IMR-90 (cell line): ENCODE measurements at regions not wholly inside any gene's neighbourhood (a gene's known extent, or its start where the extent isn't known, plus 50 kb on each side); places are given as distances from the start of the nearest gene placed in this dataset.

Experiments
- ATAC-seq: fragments of 200-7000 bp; cut with Tn5 transposase; 2 replicates; pipeline ENCODE4 v1.9.1; 2020; ENCODE audit warnings: low read depth, mild to moderate bottlenecking, moderate library complexity
- BruUV-seq: library from RNA; stranded (reverse); fragments of 400-500 nt; replicated peaks from 2 replicates; lab custom pipeline; 2021; lab: Mats Ljungman, UMichigan
- CTCF ChIA-PET: fragments of 300-600 bp; formaldehyde crosslinking; extraction: SDS; loops from one replicate; lab custom pipeline; 2021; ENCODE audit warnings: antibody characterized with exemption; lab: Yijun Ruan, JAX
- POLR2A ChIA-PET: fragments of 300-600 bp; sonication (Branson Sonifier 250); formaldehyde crosslinking; loops from one replicate; lab custom pipeline; 2022; ENCODE audit warnings: antibody characterized with exemption; ENCODE audit not compliant: unreplicated experiment; lab: Charles Lee
- DNase-seq: peaks from one replicate; pipeline ENCODE4 v3.0.0; 2013
- H2AFZ ChIP-seq: replicated peaks from 2 replicates; pipeline ENCODE3; 2013; ENCODE audit warnings: low read length, mild to moderate bottlenecking; ENCODE audit not compliant: poor library complexity
- H2AK5ac ChIP-seq: 2 replicates; pipeline ENCODE4 v1.6.1; 2013; ENCODE audit warnings: low read depth, low read length, inconsistent platforms
- H2AK9ac ChIP-seq: replicated peaks from 2 replicates; pipeline ENCODE3; 2013; ENCODE audit warnings: mild to moderate bottlenecking, low read depth, low read length, moderate library complexity; ENCODE audit not compliant: poor library complexity
- H2BK120ac ChIP-seq: 2 replicates; pipeline ENCODE4 v1.6.1; 2013; ENCODE audit warnings: low read depth, low read length, inconsistent platforms
- H2BK15ac ChIP-seq: 3 replicates; pipeline ENCODE4 v1.6.1; 2013; ENCODE audit warnings: low read depth, low read length, inconsistent platforms
- H2BK20ac ChIP-seq: 2 replicates; pipeline ENCODE4 v1.6.1; 2013; ENCODE audit warnings: low read depth, mild to moderate bottlenecking, inconsistent platforms, low read length, moderate library complexity
- H2BK5ac ChIP-seq: 2 replicates; pipeline ENCODE4 v1.6.1; 2013; ENCODE audit warnings: mild to moderate bottlenecking, low read depth, low read length, inconsistent platforms; ENCODE audit not compliant: poor library complexity, severe bottlenecking
- H3K14ac ChIP-seq: replicated peaks from 2 replicates; pipeline ENCODE4 v1.6.1; 2013; ENCODE audit warnings: low read depth, low read length, inconsistent platforms
- H3K18ac ChIP-seq: 2 replicates; pipeline ENCODE4 v1.6.1; 2013; ENCODE audit warnings: low read depth, low read length, control low read depth
- H3K23ac ChIP-seq: 2 replicates; pipeline ENCODE4 v1.6.1; 2013; ENCODE audit warnings: low read depth, low read length, inconsistent platforms
- H3K27ac ChIP-seq: 2 replicates; pipeline ENCODE4 v1.5.1; 2013; ENCODE audit warnings: mild to moderate bottlenecking, control low read depth, low read length; ENCODE audit not compliant: insufficient read depth
- H3K27me3 ChIP-seq: 2 replicates; pipeline ENCODE4 v1.6.1; 2013; ENCODE audit warnings: low read length; ENCODE audit not compliant: control insufficient read depth, insufficient read depth
- H3K36me3 ChIP-seq: 2 replicates; pipeline ENCODE4 v1.6.1; 2013; ENCODE audit warnings: low read length, mixed read lengths; ENCODE audit not compliant: control insufficient read depth, insufficient read depth
- H3K4ac ChIP-seq: 2 replicates; pipeline ENCODE4 v1.6.1; 2013; ENCODE audit warnings: low read depth, low read length, inconsistent platforms
- H3K4me1 ChIP-seq: 2 replicates; pipeline ENCODE4 v1.6.1; 2013; ENCODE audit warnings: low read length, mixed read lengths; ENCODE audit not compliant: control insufficient read depth, insufficient read depth
- H3K4me2 ChIP-seq: 2 replicates; pipeline ENCODE4 v1.6.1; 2013; ENCODE audit warnings: low read depth, mild to moderate bottlenecking, control low read depth, low read length, moderate library complexity
- H3K4me3 ChIP-seq: 2 replicates; pipeline ENCODE4 v1.5.1; 2013; ENCODE audit warnings: low read depth, mild to moderate bottlenecking, control low read depth, low read length, moderate library complexity; ENCODE audit not compliant: insufficient read depth
- H3K56ac ChIP-seq: 2 replicates; pipeline ENCODE4 v1.6.1; 2013; ENCODE audit warnings: low read length, inconsistent platforms; ENCODE audit not compliant: insufficient read depth; ENCODE audit errors: extremely low read depth
- H3K79me1 ChIP-seq, 2 experiments: 2 replicates each; pipeline ENCODE4 v1.6.1; 2013; ENCODE audit warnings: low read length in 2 of 2, inconsistent platforms in 1 of 2, low read depth in 1 of 2
- H3K9ac ChIP-seq: 2 replicates; pipeline ENCODE4 v1.6.1; 2013; ENCODE audit warnings: low read depth, low read length, control low read depth
- H3K9me1 ChIP-seq: 2 replicates; pipeline ENCODE4 v1.6.1; 2013; ENCODE audit warnings: low read length, inconsistent platforms; ENCODE audit not compliant: insufficient read depth
- H3K9me3 ChIP-seq: 2 replicates; pipeline ENCODE4 v1.6.1; 2013; ENCODE audit warnings: low read length; ENCODE audit not compliant: control insufficient read depth, insufficient read depth
- H4K20me1 ChIP-seq: 2 replicates; pipeline ENCODE4 v1.6.1; 2013; ENCODE audit warnings: low read length, inconsistent platforms; ENCODE audit not compliant: insufficient read depth
- H4K5ac ChIP-seq: 2 replicates; pipeline ENCODE4 v1.6.1; 2013; ENCODE audit warnings: mild to moderate bottlenecking, low read depth, low read length, control low read depth
- H4K8ac ChIP-seq, 2 experiments: 2 replicates each; pipeline ENCODE4 v1.6.1; 2013; ENCODE audit warnings: low read depth in 2 of 2, low read length in 2 of 2, control low read depth in 1 of 2, inconsistent platforms in 1 of 2
- H4K91ac ChIP-seq: 2 replicates; pipeline ENCODE4 v1.6.1; 2013; ENCODE audit warnings: low read depth, low read length, inconsistent platforms; ENCODE audit not compliant: insufficient read depth
- BHLHE40 ChIP-seq: fragments of 150-350 bp; IDR thresholded peaks from 2 replicates; pipeline ENCODE4 v1.6.1; 2016; ENCODE audit warnings: mild to moderate bottlenecking, low read depth, low read length
- CTCF ChIP-seq: conservative IDR thresholded peaks from 2 replicates; pipeline ENCODE4 v1.5.1; 2012; ENCODE audit warnings: mild to moderate bottlenecking, low read depth, low read length, improper control_type of control experiment
- FOS ChIP-seq: fragments of 150-350 bp; IDR thresholded peaks from 2 replicates; pipeline ENCODE4 v1.6.1; 2016; ENCODE audit warnings: low read depth, low read length
- MAFK ChIP-seq: IDR thresholded peaks from 2 replicates; pipeline ENCODE4 v1.6.1; 2012; ENCODE audit warnings: low read depth, low read length, improper control_type of control experiment
- MXI1 ChIP-seq: IDR thresholded peaks from 2 replicates; pipeline ENCODE4 v1.6.1; 2012; ENCODE audit warnings: low read depth, mild to moderate bottlenecking, low read length, moderate library complexity, borderline replicate concordance
- POLR2A ChIP-seq: IDR thresholded peaks from 2 replicates; pipeline ENCODE4 v1.6.1; 2012; ENCODE audit warnings: mild to moderate bottlenecking, low read depth, low read length
- RCOR1 ChIP-seq: IDR thresholded peaks from 2 replicates; pipeline ENCODE4 v1.6.1; 2012; ENCODE audit warnings: mild to moderate bottlenecking, low read length, improper control_type of control experiment; ENCODE audit not compliant: insufficient replicate concordance
- SMC3 ChIP-seq: fragments of 150-350 bp; IDR thresholded peaks from 2 replicates; pipeline ENCODE4 v1.6.1; 2016; ENCODE audit warnings: low read depth, mild to moderate bottlenecking, antibody characterized with exemption, low read length, moderate library complexity
- WGBS, 2 experiments: methylation state at CpG; one replicate each; pipeline versions ENCODE4 v1.1.5 to v1.1.7; 2013; ENCODE audit warnings: missing lambda C conversion rate in 2 of 2; ENCODE audit not compliant: insufficient read length in 1 of 2; ENCODE audit errors: extremely low coverage in 2 of 2; 5-methylcytosine and 5-hydroxymethylcytosine counted together
- dilution Hi-C: fragments of 300-500 bp; cut with HindIII; formaldehyde crosslinking; loops from one replicate; pipeline ENCODE4 v1.14.3; 2018; ENCODE audit warnings: low sequenced_read_pairs; ENCODE audit not compliant: unreplicated experiment
- in situ Hi-C: fragments of 300-500 bp; cut with MboI; formaldehyde crosslinking; loops from 3 replicates; pipeline ENCODE4 v1.14.3; 2019; ENCODE audit warnings: low sequenced_read_pairs, inconsistent platforms, mixed read lengths
- intact Hi-C: fragments of 100-400 bp; cut with micrococcal nuclease; formaldehyde crosslinking; loops from 2 replicates; pipeline ENCODE4 v1.10.0; 2022

- Histone ChIP-seq H3K79me1 (no peaks in the 10 kb centered on the region), H2AFZ (no peak overlapping the region), H3K23ac (no peak overlapping the region), H2BK120ac (no peak overlapping the region), H4K91ac (no peak overlapping the region), H3K14ac (no peak overlapping the region), H4K5ac (no peak overlapping the region), H2BK5ac (no peak overlapping the region), H2BK20ac (no peak overlapping the region), H3K27me3 (no peaks in the 10 kb centered on the region), H3K56ac (no peak overlapping the region), H2AK5ac (no peak overlapping the region), H3K4me1 (no peaks in the 10 kb centered on the region), H3K9me1 (no peaks in the 10 kb centered on the region), H3K4ac (no peak overlapping the region), H2AK9ac (no peak overlapping the region), H3K18ac (no peak overlapping the region), H3K4me3 (no peak overlapping the region), H3K9me3 (no peaks in the 10 kb centered on the region), H3K36me3 (no peaks in the 10 kb centered on the region), H2BK15ac (no peak overlapping the region), H3K9ac (no peak overlapping the region), H4K20me1 (no peaks in the 10 kb centered on the region), H3K4me2 (no peak overlapping the region), H3K27ac (no peak overlapping the region), H4K8ac (no peak overlapping the region)
- dilution Hi-C loops (no loop called here), intact Hi-C loops (no loop called here), in situ Hi-C loops (no loop called here)
- no peak for TF ChIP-seq SMC3
- TF ChIP-seq FOS = no peak
- TF ChIP-seq MXI1 = no peak
- no peak for TF ChIP-seq RCOR1
- TF ChIP-seq POLR2A = no peak
- TF ChIP-seq CTCF = no peak
- TF ChIP-seq MAFK = no peak
- no peak for TF ChIP-seq BHLHE40
- WGBS, 2 experiments = no CpG with 5 or more reads among the region's 7 CpGs
- no TSS peak for BruUV-seq
- CTCF ChIA-PET = interaction anchor here (0.6 kb wide), 1 partner anchor 596 kb away, joined by 4 read pairs; no protein-coding TSS in a partner anchor
- ATAC-seq (no peak), DNase-seq (no peak)
- POLR2A ChIA-PET = no interaction called here
Observed at GRCh38 chr7:33661430-33662160, 243.7 kb upstream of the BMPER start.
